HG03025 (cell line): ENCODE measurements at regions not wholly inside any gene's neighbourhood (a gene's known extent, or its start where the extent isn't known, plus 50 kb on each side); places are given as distances from the start of the nearest gene placed in this dataset.

ENCODE experiments used
- ATAC-seq: cut with Tn5 transposase; IDR thresholded peaks from one replicate; pipeline ENCODE4 v1.9.1; 2021; ENCODE audit warnings: mild to moderate bottlenecking, moderate library complexity; ENCODE audit not compliant: unreplicated experiment, low FRiP score

GRCh38 chr5:107294669-107295068 is 376.1 kb downstream of the EFNA5 start:
- no peak for ATAC-seq

GRCh38 chr5:107294211-107294550 is 376.6 kb downstream of the EFNA5 start:
- peak; percentile 54 for ATAC-seq

- ATAC-seq: no peak
Measured at GRCh38 chr5:107293541-107294210, 377.1 kb downstream of the EFNA5 start.

GRCh38 chr5:107291866-107292265 is 378.9 kb downstream of the EFNA5 start:
- ATAC-seq: no peak

GRCh38 chr5:107290780-107291398 is 379.8 kb downstream of the EFNA5 start:
- ATAC-seq: no peak

GRCh38 chr5:107289030-107289714 is 381.6 kb downstream of the EFNA5 start:
- ATAC-seq: peak; percentile 97

- no peak for ATAC-seq
Measured at GRCh38 chr5:107286447-107287098, 384.2 kb downstream of the EFNA5 start.

GRCh38 chr5:107285772-107286171 is 385.0 kb downstream of the EFNA5 start:
- no peak for ATAC-seq

GRCh38 chr5:107284822-107285525 is 385.8 kb downstream of the EFNA5 start:
- no peak for ATAC-seq

GRCh38 chr5:107282061-107282460 is 388.7 kb downstream of the EFNA5 start:
- ATAC-seq: no peak

- no peak for ATAC-seq
Measured at GRCh38 chr5:107278774-107279173, 392.0 kb downstream of the EFNA5 start.

- ATAC-seq: no peak
Measured at GRCh38 chr5:107277485-107278125, 393.1 kb downstream of the EFNA5 start.

GRCh38 chr5:107275333-107275732 is 395.4 kb downstream of the EFNA5 start:
- ATAC-seq: no peak

- no peak for ATAC-seq
Measured at GRCh38 chr5:107274571-107274970, 396.2 kb downstream of the EFNA5 start.

GRCh38 chr5:107272954-107273353 is 397.8 kb downstream of the EFNA5 start:
- no peak for ATAC-seq

GRCh38 chr5:107272509-107272908 is 398.2 kb downstream of the EFNA5 start:
- ATAC-seq: no peak

- no peak for ATAC-seq
Measured at GRCh38 chr5:107271682-107272350, 398.9 kb downstream of the EFNA5 start.

GRCh38 chr5:107270561-107270960 is 400.2 kb downstream of the EFNA5 start:
- ATAC-seq: no peak

- no peak for ATAC-seq
Measured at GRCh38 chr5:107269678-107270077, 401.1 kb downstream of the EFNA5 start.

GRCh38 chr5:107269256-107269655 is 401.5 kb downstream of the EFNA5 start:
- no peak for ATAC-seq
